NCI-H446 treated with DMSO at 0.1 percent for 48 hours (cell line): ENCODE measurements at regions not wholly inside any gene's neighbourhood (a gene's known extent, or its start where the extent isn't known, plus 50 kb on each side); places are given as distances from the start of the nearest gene placed in this dataset.

Source experiments
- DNase-seq: peaks from one replicate; lab custom pipeline; 2025; lab: John Stamatoyannopoulos, UW

DNA sequence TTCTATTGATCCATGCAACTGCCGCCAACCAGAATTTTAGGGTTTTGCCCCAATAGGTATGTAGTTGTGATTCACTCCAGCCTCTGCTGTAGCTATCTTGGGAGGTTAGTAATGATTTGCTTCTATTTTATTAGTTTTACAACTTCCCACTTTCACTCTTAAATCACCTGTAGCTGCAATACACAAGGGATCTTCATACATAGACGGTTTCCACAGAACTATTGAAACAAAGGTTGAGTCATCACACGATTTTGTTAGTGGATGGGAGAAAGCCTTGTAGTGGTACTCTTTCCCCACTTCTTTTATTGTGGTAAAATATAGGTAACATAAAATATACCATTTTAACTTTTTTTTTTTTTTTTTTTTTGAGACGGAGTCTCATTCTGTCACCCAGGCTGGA, 104.2 kb upstream of the SPRED2 start:
- no peak for DNase-seq

DNA sequence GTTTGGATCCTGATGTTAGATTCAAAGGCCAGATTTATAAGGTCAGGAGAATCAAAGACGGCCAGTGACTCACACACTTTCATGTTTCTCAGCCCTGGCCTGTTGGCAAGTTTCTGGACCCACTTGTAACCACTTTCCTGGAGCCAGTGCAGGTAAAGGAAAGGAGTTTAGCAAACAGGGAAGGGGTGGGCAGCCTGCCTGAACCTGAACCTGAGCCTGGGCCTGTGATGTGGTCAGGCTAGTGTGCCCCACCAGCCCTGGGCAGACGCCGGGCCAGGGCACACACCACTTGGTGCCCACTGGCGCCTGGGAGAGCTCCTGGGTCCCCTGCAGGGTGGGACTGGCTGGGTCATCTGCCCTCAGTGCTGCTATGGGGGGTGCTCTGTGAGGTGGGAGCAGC, 100.5 kb upstream of the SPRED2 start:
- DNase-seq = no peak

DNA sequence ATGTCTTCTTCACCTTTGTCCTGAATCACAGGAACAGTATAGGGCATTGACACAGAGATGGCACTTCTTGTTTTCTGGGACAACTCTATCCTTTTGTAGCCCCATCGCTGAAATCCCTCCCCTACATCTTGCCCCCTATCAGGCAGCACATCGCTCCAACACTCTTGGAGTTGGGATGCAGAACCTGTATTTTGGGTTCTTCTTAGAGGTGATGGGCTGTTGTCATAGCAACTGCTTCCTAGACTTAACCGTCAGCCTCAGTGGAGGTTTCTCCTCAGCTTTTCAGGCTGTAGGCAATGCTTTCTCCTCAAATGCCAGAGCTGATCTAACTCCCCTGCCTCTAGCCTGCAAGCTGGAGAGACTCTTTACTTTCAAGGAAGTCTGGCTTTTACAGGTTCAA, 99.9 kb upstream of the SPRED2 start:
- DNase-seq = no peak

DNA sequence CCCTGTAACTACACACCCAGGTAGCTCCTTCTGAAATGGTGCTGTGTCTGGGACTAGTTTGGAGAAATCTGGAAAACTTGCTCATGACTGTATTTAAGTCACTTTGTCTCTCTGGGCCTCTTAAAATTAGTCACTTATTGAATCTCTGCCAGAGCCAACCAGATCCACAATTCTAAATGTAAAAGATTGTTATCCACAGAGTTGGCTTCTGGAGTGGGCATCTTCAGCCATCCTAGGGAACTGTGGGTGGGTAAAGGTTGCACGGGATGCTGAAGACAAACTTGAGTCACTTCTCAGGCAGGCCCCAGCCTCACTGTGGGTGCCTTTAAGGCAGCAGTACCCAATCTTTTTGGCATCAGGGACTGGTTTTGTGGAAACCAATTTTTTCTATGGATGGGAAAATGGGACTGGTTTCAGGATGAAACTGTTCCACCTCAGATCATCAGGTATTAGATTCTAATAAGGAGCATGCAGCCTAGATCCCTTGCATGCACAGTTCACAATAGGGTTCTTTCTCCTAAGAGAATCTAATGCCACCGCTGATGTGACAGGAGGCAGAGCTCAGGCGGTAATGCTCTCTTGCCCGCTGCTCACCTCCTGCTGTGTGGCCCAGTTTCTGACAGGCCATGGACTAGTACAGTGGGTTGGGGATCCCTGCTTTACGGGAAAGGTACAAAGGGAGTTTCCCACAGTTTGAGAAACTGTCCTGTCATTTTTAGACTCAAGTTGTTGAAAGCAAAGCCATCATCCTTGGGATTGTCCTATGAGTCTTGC, 98.3 kb upstream of the SPRED2 start:
- DNase-seq = no peak

DNA sequence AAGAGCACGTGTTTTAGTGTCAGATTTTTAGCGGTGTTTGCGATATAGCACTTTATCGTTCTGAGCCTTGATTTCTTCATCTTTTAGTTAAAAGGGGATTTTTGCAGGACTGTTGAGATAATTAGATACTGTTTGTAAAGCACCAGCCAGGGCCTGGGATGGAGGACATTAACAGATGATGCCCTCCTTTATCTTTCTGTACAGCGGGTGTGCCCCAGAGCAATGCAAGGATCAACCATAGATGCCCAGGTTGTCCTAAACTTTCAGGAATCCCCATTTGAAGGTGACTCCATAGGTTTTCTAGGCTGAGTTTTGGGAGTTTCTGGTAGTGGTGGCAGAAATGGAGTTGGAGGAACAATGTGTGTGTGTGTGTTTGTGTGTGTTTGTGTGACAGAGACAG, 97.0 kb upstream of the SPRED2 start:
- no peak for DNase-seq

DNA sequence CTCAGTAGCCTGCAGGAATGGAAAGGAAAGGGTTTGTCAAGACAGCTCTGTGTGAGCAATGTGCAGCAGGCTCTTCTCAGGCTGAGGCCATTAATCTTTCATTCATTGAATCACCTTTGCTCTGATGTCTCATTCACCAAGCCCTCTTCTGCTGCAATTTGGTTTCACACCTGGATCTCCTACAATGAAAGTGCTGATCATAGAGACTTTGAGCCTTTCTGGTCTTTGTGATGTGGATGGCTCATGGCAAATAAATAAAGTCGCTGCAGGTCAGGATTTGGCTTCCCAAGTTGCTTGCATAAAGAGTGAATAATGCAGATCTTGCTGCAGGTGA, 95.8 kb upstream of the SPRED2 start:
- DNase-seq = no peak

DNA sequence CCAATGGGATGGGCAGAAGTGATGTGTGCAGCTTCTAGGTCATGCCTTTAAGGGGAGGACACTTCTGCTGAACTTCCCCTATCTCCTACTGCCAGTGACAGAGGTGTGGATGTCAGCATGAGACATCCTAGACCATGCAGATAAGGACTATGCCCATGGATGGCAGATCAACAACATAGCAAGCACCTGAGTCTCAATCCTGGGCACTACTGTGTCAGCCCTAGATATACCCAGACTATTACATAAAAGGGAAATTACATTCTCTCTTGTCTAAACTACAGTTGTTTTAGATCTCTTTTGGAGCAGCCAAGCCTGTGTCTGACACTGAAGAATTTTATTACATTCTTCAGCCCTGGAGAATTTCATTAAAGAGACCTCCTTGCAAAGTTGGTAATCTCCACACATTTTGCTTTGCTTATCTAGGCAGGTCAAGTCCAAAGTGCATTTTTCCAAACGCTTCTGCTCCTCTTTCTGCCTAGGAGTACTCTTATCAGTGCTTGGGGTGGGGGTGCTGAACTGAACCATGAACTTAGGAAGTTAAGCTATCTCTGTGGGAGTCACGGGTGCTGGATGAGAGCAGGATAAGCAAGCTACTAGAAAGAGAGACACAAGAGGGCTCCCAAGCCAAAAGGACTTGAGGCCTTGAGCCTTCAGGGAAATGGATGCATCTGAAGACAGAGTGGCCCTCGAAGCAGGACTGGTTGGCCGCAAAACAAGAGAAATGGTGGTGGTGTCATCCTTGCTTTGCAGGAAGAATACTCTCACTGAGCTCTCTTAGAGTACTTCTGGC, 95.2 kb upstream of the SPRED2 start:
- DNase-seq = no peak

DNA sequence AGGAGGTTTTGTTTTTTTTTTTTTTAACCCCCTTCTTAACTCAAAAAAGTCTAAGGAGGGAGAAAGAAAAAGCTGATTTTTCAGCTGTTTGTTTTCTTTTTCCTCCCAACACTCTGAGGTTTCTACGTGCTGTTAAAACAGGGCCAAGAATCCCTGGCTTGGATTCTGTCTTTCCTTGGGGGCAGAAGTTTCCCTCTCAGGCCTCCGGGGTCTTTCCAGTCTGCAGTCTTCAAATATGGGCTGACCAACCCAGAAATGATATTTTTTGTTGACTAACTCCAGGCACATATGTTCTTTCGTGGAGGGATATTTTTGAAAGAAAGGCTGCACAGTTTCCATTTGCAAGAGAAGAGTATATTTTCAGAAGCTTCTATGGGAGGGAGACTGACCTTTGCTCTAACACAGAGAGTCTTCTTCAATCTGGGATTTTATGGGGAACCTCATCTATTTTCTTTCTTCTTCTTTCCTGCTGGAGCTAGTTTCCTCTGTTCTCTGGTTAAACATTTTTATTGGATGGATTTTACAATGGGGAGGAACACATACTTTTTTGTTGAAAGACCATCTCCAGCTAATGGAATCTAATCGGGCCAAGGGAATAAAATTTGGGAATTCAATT, 93.3 kb upstream of the SPRED2 start:
- DNase-seq = no peak

DNA sequence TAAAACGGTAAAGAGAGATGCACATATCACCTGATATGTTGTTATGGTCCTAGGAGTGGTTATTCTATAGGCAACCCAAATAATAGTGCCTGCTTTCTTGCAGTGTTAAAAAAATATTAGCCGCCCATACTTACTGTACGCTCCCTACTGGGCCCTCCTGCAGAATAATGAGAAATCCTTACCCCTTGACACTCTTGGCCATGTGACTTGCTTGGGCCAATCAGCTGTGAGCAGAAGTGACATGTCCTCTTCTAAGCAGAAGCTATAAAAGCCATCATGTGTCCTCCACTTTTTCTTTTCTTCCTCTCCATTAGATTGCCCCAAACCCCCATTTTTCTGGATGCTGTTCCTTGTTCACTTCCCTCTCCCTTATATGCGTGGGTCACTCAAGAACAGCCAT, 90.5 kb upstream of the SPRED2 start:
- DNase-seq = no peak

DNA sequence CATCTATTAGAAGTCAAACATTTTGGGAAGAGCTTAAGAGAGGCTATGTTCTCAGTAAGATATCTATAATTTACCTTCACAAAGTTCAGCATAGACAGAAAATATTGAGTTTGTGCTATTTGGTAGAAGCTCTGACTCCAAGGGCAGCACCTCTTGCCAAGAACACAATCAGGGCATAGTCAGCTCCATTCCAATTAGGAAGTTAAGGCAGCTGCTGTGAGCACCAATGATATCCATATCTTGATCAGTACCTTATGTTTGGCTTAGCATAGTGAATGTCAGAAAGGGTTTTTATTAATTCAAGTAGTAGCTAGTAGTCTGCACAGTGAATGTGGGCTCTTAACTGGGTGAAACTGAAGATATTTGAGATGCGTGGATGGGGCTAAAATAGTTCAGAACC, 86.4 kb upstream of the SPRED2 start:
- no peak for DNase-seq

DNA sequence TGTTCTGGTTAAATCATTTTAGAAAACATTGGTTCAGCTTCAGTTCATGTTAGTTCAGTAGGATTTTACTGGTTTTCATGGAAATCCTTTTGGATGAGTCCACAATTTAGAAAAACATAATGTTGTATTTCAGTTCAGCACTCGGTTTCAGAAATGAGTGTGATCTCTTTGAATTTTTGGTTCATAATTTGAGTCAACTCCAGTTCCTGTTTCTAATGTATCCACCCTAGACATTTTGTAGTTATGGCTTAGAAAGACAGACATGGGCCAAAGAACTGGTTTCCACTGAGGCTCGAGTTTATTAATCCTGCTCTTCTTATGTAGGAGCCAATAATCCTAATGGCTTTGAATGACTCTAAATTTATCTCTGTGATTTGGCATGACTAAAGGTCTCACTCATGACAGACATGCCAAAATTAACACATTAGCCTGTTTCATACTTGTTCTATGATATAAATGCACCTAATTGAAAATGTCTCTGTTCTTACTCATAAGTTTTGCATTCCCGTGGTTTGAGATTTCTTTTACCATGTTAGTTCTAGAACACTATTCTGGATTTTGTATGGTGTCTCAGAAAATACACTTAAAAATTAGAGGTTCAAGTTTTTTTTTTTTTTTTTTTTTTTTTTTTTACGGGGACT, 82.3 kb upstream of the SPRED2 start:
- DNase-seq = no peak

DNA sequence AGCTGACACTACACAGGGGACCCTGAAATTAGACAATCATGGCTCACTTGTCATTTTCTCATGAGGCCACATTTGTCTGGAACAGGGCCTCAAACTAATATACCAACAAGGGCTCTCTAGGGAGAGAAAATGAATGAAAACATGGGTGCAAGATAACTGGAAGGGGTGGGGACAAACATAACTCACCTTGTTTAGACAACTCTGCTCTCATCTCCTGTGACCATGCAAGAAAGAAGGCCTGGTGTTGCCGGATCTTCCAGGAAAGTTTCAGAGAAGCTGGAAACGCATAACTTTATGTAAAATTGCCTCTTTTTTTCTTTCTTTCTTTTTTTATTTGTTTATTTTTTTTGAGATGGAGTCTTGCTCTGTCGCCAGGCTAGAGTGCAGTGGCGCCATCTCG, 80.4 kb upstream of the SPRED2 start:
- no peak for DNase-seq

DNA sequence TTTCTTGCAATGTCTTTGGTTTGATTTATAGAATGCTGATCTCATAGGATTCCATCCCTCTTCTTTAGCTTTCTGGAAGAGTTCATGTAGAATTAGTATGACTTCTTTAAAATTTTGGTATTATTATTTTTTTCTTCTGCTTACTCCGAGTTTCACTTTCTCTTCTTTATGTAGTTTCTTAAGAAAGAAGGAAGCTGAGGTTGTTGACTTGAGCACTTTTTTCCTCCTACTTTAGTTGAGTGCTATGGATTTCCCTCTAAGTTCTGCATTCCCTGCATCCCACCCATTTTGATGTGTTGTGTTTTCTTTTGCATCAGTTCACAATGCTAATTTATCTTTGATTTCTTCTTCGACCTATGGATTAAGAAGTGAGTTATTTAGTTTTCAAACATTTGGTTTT, 78.9 kb upstream of the SPRED2 start:
- no peak for DNase-seq

DNA sequence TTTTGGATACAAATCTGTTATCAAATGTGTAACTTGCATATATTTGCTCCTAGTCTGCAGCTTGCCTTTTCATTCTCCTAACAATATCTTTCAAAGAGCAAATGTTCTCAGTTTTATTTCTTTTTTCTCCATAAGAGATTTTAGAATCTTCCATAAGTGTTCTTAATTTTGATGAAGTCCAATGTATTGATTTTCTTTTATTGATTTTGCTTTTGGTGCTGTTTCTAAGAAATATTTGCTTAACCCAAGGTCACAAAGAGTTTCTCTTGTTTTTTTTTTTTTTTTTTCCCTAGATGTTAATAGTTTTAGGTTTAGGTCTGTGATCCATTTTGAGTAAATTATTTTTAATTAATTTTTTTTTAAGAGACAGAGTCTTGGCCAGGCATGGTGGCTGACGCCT, 75.8 kb upstream of the SPRED2 start:
- DNase-seq = no peak

DNA sequence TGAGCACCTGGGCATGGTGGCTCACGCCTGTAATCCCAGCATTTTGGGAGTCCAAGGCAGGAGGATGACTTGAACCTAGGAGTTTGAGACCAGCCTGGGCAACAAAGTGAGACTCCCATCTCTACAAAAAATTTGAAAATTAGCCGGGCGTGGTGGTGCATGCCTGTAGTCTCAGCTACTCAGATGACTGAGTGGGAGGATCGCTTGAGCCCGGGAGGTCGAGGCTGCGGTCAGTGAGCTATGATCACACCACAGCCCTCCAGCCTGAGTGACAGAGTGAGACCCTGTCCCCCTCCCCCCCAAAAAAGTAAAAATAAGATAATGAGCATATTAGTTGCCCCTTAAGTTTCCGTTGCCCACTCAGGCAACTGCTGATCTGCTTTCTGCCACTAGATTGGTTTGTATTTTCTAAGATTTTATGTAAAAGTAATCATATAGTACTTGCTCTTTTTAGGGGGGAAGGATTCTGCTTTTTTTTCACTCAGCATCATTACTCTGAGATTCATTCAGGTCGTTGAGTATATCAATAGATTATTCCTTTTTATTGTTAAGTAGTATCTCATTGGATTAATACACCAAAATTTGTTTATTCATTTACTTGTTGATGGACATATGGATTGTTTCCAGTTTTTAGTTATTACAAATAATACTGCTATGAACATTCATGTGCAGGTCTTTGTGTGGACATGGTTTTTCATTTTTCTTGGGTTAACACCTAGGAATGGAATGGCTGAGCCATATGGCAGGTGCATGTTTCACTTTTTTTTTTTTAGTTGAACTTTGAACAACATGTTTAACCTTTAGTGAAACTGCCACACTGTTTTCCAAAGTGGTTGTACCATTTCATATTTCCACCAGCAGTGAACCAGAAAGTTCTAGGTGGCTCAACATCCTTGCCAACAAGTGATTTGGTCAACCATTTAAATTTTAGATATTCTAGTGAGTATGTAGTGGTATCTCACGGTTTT, 75.0 kb upstream of the SPRED2 start:
- DNase-seq = no peak

DNA sequence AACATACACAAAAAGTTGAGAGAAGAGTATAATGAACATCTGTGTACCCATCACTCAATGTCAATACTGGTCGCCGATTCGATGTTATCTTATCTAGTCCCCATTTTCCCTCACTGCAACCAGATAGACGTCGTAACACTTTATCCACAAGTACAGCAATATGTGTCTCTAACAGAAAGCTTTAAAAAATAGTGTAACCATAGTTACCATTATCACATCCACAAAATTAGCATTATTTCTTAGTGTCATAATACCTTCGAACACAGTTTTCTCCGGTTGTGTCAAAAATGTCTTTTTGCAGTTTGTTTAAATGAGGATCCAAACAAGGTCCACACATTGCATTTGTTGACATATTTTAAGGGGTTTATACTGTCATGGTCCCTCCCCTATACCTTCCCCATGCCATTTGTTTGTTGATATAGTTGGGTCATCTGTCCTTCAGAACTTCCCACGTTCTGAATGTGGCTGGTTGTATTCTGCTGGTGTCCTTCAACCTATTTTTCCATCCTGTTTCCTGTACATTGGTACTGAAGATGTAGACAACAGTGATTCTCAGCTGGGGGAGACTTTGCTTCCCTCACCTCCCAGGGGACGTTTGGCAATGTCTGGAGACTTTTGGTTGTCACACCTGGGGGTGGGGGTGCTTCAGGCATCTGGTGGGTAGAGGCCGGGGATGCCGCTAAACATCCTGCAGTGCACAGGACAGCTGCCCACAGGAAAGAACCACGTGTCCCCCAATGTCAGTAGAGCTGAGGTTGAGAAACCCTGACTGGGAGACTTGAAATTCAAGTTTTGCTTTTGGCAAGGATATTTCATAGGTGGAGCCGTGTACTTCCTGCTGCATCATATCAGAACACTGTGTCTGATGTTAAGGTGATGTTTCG, 72.7 kb upstream of the SPRED2 start:
- no peak for DNase-seq

DNA sequence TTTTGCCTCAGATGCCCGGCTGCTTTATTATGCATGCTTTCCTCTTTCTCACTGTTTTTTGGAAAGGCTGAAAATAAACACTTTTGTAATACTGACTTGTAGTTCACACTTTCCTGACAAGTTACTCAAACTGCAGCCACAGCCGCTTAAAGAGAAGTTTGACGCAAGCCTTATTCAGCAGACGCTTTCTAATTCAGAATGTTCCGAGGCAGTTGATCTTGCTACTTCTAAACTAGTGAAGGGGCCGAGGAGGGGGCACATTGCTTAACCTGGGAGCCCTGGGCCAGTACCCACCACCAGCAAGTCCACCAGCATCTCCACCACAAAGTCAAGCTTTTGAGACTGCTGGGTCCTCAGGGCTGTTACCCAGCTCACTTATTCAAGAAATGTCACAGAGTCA, 71.8 kb upstream of the SPRED2 start:
- no peak for DNase-seq

DNA sequence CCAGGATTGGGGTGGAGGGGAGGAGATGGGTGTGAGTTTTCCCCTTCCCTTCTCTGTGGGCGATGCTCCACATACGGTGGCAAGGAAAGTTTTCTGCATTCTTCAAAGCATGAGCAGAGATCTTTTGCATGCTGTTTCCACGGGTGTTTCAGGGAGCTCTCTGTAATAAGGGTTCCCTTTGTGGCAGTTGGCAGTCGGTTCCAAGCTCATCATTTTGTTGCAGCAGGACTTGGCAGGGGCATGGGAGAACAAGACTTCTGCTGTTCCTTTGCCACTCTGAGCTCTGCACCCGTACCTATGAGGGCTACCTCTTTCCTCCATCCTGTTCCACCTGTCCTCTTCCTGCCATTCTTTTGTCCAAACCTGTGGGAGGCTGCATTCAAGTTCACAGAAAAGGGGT, 71.3 kb upstream of the SPRED2 start:
- DNase-seq = no peak

DNA sequence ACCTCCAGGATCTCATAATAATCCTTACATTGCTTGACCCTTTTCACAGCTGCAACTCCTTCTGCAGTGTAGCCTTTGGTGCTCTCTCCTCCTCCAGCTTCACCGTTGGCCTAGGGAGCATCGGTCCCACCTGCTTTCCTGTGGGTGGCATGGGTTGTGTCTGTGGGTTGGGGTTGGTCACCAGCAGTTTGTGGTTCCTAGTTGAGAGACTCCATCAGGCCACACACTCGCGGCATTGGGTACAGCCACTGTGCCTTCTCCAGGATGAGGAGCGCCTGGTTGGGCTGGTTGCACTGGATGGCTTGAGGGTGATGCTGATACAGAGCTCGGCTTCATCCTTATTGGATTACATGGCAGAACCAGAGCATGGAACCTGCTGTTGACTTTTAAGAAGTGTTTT, 69.4 kb upstream of the SPRED2 start:
- no peak for DNase-seq

DNA sequence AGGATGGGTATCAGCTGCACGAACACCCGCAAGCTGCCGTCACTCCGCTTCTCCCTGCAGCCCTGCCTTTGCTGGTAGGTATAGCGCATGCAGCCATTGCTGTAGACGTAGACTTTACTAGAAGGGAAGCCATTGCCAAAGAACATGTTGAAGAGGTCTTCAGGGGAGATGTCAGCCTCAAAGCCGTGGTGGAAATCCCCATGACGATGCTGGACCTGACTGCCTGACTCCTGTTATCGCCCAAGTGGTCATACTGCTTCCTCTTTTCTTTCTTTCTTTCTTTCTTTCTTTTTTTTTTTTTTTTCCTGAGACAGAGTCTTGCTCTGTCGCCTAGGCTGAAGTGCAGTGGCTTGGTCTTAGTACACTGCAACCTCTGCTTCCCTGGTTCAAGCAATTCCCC, 68.7 kb upstream of the SPRED2 start:
- no peak for DNase-seq
